ENCODE measurements at regions not wholly inside any gene's neighbourhood (a gene's known extent, or its start where the extent isn't known, plus 50 kb on each side); places are given as distances from the start of the nearest gene placed in this dataset.

DNA sequence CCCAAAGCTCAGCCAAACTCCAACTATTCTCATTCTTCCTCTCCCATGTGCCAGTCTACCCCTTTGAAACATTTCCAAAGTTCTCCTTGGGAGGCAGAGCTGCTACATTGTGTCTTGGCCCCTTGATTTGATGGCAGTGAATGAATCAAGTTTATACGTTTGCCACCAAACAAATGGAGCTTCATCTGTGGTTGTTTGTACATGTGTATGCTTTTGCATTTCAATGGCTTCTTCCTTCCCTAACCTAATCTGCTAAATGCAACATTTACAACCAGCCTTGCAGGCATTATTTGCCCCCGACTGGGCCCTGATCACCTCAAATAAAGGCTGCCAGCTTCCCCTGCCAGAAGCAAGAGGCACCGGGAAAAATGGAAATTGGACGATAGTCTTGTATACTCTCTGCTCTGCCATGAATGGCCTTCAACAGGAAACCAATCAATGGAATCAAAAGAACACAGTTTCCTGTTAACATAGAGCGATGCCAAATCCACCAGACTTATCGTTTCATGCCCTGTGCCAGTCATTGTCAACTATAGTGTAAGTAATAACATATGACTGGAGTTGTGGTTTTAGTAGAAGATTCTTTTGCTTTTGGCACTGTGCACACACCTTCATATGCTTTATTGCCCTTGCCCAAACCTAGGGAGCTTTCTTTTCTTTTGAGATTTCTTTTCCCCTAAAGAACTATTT, 97.8 kb downstream of the TMEM30B start:
- TF ChIP-seq, protein P1, sequence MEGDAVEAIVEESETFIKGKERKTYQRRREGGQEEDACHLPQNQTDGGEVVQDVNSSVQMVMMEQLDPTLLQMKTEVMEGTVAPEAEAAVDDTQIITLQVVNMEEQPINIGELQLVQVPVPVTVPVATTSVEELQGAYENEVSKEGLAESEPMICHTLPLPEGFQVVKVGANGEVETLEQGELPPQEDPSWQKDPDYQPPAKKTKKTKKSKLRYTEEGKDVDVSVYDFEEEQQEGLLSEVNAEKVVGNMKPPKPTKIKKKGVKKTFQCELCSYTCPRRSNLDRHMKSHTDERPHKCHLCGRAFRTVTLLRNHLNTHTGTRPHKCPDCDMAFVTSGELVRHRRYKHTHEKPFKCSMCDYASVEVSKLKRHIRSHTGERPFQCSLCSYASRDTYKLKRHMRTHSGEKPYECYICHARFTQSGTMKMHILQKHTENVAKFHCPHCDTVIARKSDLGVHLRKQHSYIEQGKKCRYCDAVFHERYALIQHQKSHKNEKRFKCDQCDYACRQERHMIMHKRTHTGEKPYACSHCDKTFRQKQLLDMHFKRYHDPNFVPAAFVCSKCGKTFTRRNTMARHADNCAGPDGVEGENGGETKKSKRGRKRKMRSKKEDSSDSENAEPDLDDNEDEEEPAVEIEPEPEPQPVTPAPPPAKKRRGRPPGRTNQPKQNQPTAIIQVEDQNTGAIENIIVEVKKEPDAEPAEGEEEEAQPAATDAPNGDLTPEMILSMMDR (IDR thresholded peaks at IDR 0.05; ENCODE audit: insufficient read depth, low read length) = no peak
- peak; percentile 78 for DNase-seq (ENCODE audit: low read depth)
- no peak overlapping the region for H3K4me3 ChIP-seq (ENCODE audit: low read depth, low read length)

GRCh38 chr14:61179796-61180398, 101.2 kb downstream of the TMEM30B start:
- TF ChIP-seq, protein P1 (IDR thresholded peaks at IDR 0.05; ENCODE audit: insufficient read depth, low read length) = no peak
- peak; percentile 42 for DNase-seq (ENCODE audit: low read depth)
- no peak overlapping the region for H3K4me3 ChIP-seq (ENCODE audit: low read depth, low read length)

DNA sequence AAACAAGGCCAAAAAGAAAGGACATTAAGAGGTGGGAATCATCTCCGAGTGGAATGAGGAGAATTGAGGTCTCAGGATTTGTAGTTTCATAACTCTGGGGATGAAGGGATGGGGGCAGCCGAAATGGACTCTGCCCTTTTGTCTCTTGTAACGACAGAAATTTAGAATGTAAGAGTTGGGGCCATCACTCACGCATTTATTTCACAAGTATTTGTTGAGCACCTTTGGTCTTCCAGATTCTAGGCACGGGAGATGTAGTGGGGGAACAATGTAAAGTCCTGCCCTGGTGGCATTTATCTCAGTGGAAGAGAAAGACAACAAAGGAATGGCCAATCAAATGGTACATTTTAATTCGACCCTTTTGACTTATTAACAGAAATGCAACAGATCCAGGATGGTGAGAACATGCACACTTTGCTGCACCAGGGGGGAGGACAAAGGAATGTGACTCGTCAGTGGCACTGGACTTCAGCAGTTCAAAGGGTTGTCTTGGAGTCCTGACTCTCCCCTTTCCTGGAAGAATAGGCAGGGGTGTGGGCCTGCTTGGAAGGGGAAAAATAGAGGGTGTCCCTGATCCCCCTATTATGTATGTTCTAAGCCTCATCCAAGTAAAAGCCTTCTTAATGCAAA, 102.0 kb downstream of the TMEM30B start:
- H3K4me3 ChIP-seq (ENCODE audit: low read depth, low read length) = no peak overlapping the region
- no peak for DNase-seq (ENCODE audit: low read depth)
- TF ChIP-seq, protein P1 (IDR thresholded peaks at IDR 0.05; ENCODE audit: insufficient read depth, low read length) = no peak

DNA sequence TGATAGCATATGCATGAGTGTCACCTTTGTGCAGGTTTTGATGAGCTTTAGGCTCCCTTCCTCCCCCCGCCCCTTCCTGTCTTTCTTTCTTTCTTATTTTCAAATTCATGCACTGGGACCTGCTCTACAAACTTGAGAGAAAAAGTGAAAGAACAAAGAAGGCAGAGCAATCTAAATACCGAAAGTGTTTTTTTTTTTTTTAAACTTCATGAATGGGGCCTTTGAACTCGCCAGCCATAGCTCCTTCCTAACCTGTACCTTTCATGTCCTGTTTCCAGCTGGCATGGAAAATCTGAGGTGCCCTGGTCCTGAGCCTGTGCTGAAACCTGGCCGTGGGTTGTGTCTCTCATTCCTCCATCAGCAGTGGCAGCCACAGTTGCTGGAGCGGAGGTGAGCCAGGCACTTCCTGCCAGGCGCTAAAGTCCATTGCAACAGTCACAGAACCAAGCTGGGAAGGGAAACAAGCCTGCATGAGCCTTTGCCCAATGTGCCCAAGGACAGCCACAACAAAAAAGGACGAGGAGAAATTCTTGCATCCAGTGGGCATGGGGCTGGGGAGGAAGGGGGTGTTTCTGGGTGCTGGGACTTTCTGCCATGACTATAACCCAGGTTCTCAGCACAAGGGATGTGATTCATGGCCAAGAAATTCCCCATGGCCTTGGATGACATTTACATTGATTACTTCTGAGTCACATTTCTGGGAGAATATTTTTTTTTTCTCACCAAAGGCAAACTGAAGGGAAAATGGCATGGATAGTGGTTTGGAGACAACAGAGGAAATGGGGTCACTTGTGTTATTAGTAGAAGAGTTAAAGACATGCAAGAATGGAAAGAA, 102.7 kb downstream of the TMEM30B start:
- TF ChIP-seq, protein P1 (IDR thresholded peaks at IDR 0.05; ENCODE audit: insufficient read depth, low read length) = no peak
- no peak overlapping the region for H3K4me3 ChIP-seq (ENCODE audit: low read depth, low read length)

GRCh38 chr14:61177279-61178225, 103.6 kb downstream of the TMEM30B start:
- TF ChIP-seq, protein P1 (IDR thresholded peaks at IDR 0.05; ENCODE audit: insufficient read depth, low read length) = no peak
- no peak overlapping the region for H3K4me3 ChIP-seq (ENCODE audit: low read depth, low read length)
- DNase-seq (ENCODE audit: low read depth) = no peak

More for the DNA sequence above, 102.7 kb downstream of the TMEM30B start:
- DNase-seq (ENCODE audit: low read depth) = peak; percentile 95
